OCI-LY3 (cell line): ENCODE measurements at regions not wholly inside any gene's neighbourhood (a gene's known extent, or its start where the extent isn't known, plus 50 kb on each side); places are given as distances from the start of the nearest gene placed in this dataset.
A peak's percentile ranks its signal among the peaks of the same experiment; 100 is the strongest.

Experiments
- H2AFZ ChIP-seq: fragments of 200-600, 300-600 bp; shearing (Covaris generic); 2 replicates; pipeline ENCODE4 v1.6.0; 2014; ENCODE audit warnings: antibody characterized with exemption, low read depth, low read length
- H3K27ac ChIP-seq: fragments of 200-600, 300-600 bp; sonication (generic); 2 replicates; pipeline ENCODE4 v1.5.1; 2014; ENCODE audit warnings: mild to moderate bottlenecking, low read length, moderate library complexity, mixed read lengths
- H3K27me3 ChIP-seq: fragments of 200-600, 300-600 bp; sonication (generic); 2 replicates; pipeline ENCODE4 v1.6.1; 2014; ENCODE audit warnings: low read depth, low read length, mixed read lengths
- H3K36me3 ChIP-seq: fragments of 200-600, 300-600 bp; sonication (generic); replicated peaks from 2 replicates; pipeline ENCODE3; 2014; ENCODE audit warnings: low read depth, low read length, mixed read lengths
- H3K4me1 ChIP-seq: fragments of 300-600, 200-600 bp; sonication (generic); 2 replicates; pipeline ENCODE4 v1.6.1; 2014; ENCODE audit warnings: low read length, mixed read lengths
- H3K4me2 ChIP-seq: fragments of 200-600, 300-600 bp; sonication (generic); 2 replicates; pipeline ENCODE4 v1.6.1; 2014; ENCODE audit warnings: low read length, mixed read lengths
- H3K4me3 ChIP-seq: fragments of 300-600, 200-600 bp; sonication (generic); 2 replicates; pipeline ENCODE4 v1.5.1; 2014; ENCODE audit warnings: antibody characterized with exemption, mild to moderate bottlenecking, low read length, moderate library complexity
- H3K79me2 ChIP-seq: fragments of 300-600, 200-600 bp; shearing (Covaris generic); 2 replicates; pipeline ENCODE4 v1.6.1; 2014; ENCODE audit warnings: mild to moderate bottlenecking, low read length, mixed read lengths
- H3K9ac ChIP-seq: fragments of 300-600, 200-600 bp; shearing (Covaris generic); 2 replicates; pipeline ENCODE4 v1.6.0; 2014; ENCODE audit warnings: mild to moderate bottlenecking, low read length, moderate library complexity
- H3K9me3 ChIP-seq: fragments of 200-600, 300-600 bp; shearing (Covaris generic); 2 replicates; pipeline ENCODE4 v1.6.1; 2014; ENCODE audit warnings: low read length, mixed read lengths; ENCODE audit not compliant: insufficient read depth
- H4K20me1 ChIP-seq: fragments of 200-600, 300-600 bp; sonication (generic); 2 replicates; pipeline ENCODE4 v1.6.1; 2016; ENCODE audit warnings: low read length, mixed read lengths; ENCODE audit not compliant: insufficient read depth
- CTCF ChIP-seq: fragments of 200-600, 300-600 bp; sonication (generic); IDR thresholded peaks from 2 replicates; pipeline ENCODE4 v1.5.1; 2014; ENCODE audit warnings: antibody characterized with exemption, low read length, low read depth
- EZH2phosphoT487 ChIP-seq: fragments of 200-600 bp; shearing (Covaris generic); IDR thresholded peaks from 2 replicates; pipeline ENCODE4 v1.6.1; 2018; ENCODE audit warnings: antibody characterized with exemption, mixed run types, low read depth

GRCh38 chr7:52294942-52295341 lies 740.5 kb upstream of the POM121L12 start:
- H3K9ac ChIP-seq, result no peak overlapping the region
- H4K20me1 ChIP-seq, result no peaks in the 10 kb centered on the region
- no peak overlapping the region for H3K27ac ChIP-seq
- TF ChIP-seq EZH2phosphoT487 (no peak), CTCF (no peak)
- H3K4me3 ChIP-seq, result no peak overlapping the region
- no peaks in the 10 kb centered on the region for H3K36me3 ChIP-seq
- H3K9me3 ChIP-seq, result no peaks in the 10 kb centered on the region
- peaks cover 31% of the 10 kb centered on the region for H3K4me1 ChIP-seq
- H3K4me2 ChIP-seq, result no peak overlapping the region
- no peaks in the 10 kb centered on the region for H3K79me2 ChIP-seq
- no peaks in the 10 kb centered on the region for H3K27me3 ChIP-seq
- no peak overlapping the region for H2AFZ ChIP-seq

- H2AFZ ChIP-seq, result no peak overlapping the region
- no peak overlapping the region for H3K4me2 ChIP-seq
- H3K9me3 ChIP-seq, result no peaks in the 10 kb centered on the region
- H3K4me1 ChIP-seq, result no peaks in the 10 kb centered on the region
- no peaks in the 10 kb centered on the region for H3K79me2 ChIP-seq
- H3K36me3 ChIP-seq, result no peaks in the 10 kb centered on the region
- H3K27ac ChIP-seq, result no peak overlapping the region
- no peak for TF ChIP-seq CTCF
- TF ChIP-seq EZH2phosphoT487, result no peak
- H3K4me3 ChIP-seq, result no peak overlapping the region
- H4K20me1 ChIP-seq, result no peaks in the 10 kb centered on the region
- no peaks in the 10 kb centered on the region for H3K27me3 ChIP-seq
- H3K9ac ChIP-seq, result no peak overlapping the region
Observed at GRCh38 chr7:52289247-52289646, 746.2 kb upstream of the POM121L12 start.

- no peaks in the 10 kb centered on the region for H3K79me2 ChIP-seq
- no peak for TF ChIP-seq EZH2phosphoT487
- TF ChIP-seq CTCF, result no peak
Observed at GRCh38 chr7:52287698-52288097, 747.7 kb upstream of the POM121L12 start.

GRCh38 chr7:52285689-52286088 lies 749.7 kb upstream of the POM121L12 start:
- H2AFZ ChIP-seq, result 0 out of 2 replicates have a peak overlapping the region, but pooled peaks have one; percentile 22
- H3K9me3 ChIP-seq, result no peaks in the 10 kb centered on the region
- H3K4me2 ChIP-seq, result no peak overlapping the region
- H3K36me3 ChIP-seq, result no peaks in the 10 kb centered on the region
- no peak overlapping the region for H3K27ac ChIP-seq
- H4K20me1 ChIP-seq, result no peaks in the 10 kb centered on the region
- H3K4me1 ChIP-seq, result no peaks in the 10 kb centered on the region
- no peak overlapping the region for H3K9ac ChIP-seq
- H3K27me3 ChIP-seq, result no peaks in the 10 kb centered on the region
- H3K79me2 ChIP-seq, result no peaks in the 10 kb centered on the region
- H3K4me3 ChIP-seq, result no peak overlapping the region
- no peak for TF ChIP-seq CTCF
- TF ChIP-seq EZH2phosphoT487, result no peak

More at GRCh38 chr7:52287698-52288097, 747.7 kb upstream of the POM121L12 start:
- no peaks in the 10 kb centered on the region for H3K4me1 ChIP-seq
- no peak overlapping the region for H3K9ac ChIP-seq
- H3K4me2 ChIP-seq, result no peak overlapping the region
- H4K20me1 ChIP-seq, result no peaks in the 10 kb centered on the region
- H2AFZ ChIP-seq, result no peak overlapping the region
- no peaks in the 10 kb centered on the region for H3K9me3 ChIP-seq
- no peak overlapping the region for H3K27ac ChIP-seq
- H3K36me3 ChIP-seq, result no peaks in the 10 kb centered on the region
- H3K4me3 ChIP-seq, result no peak overlapping the region
- H3K27me3 ChIP-seq, result no peaks in the 10 kb centered on the region
